Calu3 (cell line): ENCODE measurements at regions not wholly inside any gene's neighbourhood (a gene's known extent, or its start where the extent isn't known, plus 50 kb on each side); places are given as distances from the start of the nearest gene placed in this dataset.

Source experiments
- BruUV-seq: library from RNA; stranded (reverse); fragments of 400-500 nt; replicated peaks from 2 replicates; lab custom pipeline; 2021; lab: Mats Ljungman, UMichigan
- CTCF ChIA-PET: fragments of 300-600 bp; sonication (Branson Sonifier 250); formaldehyde crosslinking; loops from one replicate; lab custom pipeline; 2022; ENCODE audit warnings: antibody characterized with exemption; lab: Charles Lee
- DNase-seq: peaks from one replicate; pipeline ENCODE4 v3.0.0; 2022
- H3K27ac Mint-ChIP-seq: one replicate; pipeline ENCODE4 v1.8.0; 2022; ENCODE audit warnings: mixed read lengths; ENCODE audit not compliant: unreplicated experiment
- H3K27me3 Mint-ChIP-seq: one replicate; pipeline ENCODE4 v1.8.0; 2022; ENCODE audit warnings: mixed read lengths; ENCODE audit not compliant: unreplicated experiment
- H3K36me3 Mint-ChIP-seq: one replicate; pipeline ENCODE4 v1.8.0; 2022; ENCODE audit warnings: mild to moderate bottlenecking, moderate library complexity, mixed read lengths; ENCODE audit not compliant: insufficient read depth, unreplicated experiment
- H3K4me1 Mint-ChIP-seq: one replicate; pipeline ENCODE4 v1.8.0; 2022; ENCODE audit warnings: mild to moderate bottlenecking, low read depth, mixed read lengths; ENCODE audit not compliant: unreplicated experiment
- H3K4me3 Mint-ChIP-seq: one replicate; pipeline ENCODE4 v1.8.0; 2022; ENCODE audit warnings: mild to moderate bottlenecking, low read depth, moderate library complexity, mixed read lengths; ENCODE audit not compliant: unreplicated experiment
- H3K9me3 Mint-ChIP-seq: one replicate; pipeline ENCODE4 v1.8.0; 2022; ENCODE audit warnings: low read depth, mixed read lengths; ENCODE audit not compliant: unreplicated experiment
- intact Hi-C: fragments of 100-400 bp; cut with micrococcal nuclease; formaldehyde crosslinking; loops from one replicate; pipeline ENCODE4 v1.10.0; 2022; ENCODE audit not compliant: unreplicated experiment
- TF ChIP-seq, protein P1 (sequence below): fragments of 200-600 bp; IDR thresholded peaks from one replicate; pipeline ENCODE4 v1.8.0; 2022; ENCODE audit warnings: antibody characterized with exemption; ENCODE audit not compliant: unreplicated experiment

DNA sequence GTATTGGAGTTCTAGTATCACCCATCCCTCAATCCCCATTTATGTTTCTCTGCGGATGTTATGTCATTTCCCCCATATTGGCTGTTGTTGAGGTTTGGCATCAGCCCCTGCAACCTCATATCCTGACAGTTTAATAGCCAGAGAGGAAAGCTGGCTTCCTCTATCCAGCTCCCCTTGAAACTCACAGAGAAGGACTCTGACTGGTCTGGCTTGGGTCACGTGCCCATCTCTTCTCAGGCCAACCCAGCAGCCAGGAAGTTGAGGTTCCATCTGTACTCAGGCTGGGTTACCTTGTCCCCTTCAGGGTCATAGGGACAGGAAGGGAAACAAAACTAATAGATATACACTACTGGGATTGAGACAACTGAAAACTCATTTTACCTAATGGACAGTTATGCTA is 148.0 kb upstream of the SLC14A2 start:
- Mint-ChIP-seq H3K4me1 (no peaks in the 10 kb centered on the region), H3K36me3 (no peaks in the 10 kb centered on the region), H3K27me3 (peaks cover under 1% of the 10 kb centered on the region), H3K4me3 (no peak overlapping the region), H3K9me3 (no peaks in the 10 kb centered on the region), H3K27ac (no peak overlapping the region)
- TF ChIP-seq, protein P1, sequence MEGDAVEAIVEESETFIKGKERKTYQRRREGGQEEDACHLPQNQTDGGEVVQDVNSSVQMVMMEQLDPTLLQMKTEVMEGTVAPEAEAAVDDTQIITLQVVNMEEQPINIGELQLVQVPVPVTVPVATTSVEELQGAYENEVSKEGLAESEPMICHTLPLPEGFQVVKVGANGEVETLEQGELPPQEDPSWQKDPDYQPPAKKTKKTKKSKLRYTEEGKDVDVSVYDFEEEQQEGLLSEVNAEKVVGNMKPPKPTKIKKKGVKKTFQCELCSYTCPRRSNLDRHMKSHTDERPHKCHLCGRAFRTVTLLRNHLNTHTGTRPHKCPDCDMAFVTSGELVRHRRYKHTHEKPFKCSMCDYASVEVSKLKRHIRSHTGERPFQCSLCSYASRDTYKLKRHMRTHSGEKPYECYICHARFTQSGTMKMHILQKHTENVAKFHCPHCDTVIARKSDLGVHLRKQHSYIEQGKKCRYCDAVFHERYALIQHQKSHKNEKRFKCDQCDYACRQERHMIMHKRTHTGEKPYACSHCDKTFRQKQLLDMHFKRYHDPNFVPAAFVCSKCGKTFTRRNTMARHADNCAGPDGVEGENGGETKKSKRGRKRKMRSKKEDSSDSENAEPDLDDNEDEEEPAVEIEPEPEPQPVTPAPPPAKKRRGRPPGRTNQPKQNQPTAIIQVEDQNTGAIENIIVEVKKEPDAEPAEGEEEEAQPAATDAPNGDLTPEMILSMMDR: no peak
- no TSS peak for BruUV-seq
- CTCF ChIA-PET: no interaction called here
- no peak for DNase-seq
- intact Hi-C loops: no loop called here

DNA sequence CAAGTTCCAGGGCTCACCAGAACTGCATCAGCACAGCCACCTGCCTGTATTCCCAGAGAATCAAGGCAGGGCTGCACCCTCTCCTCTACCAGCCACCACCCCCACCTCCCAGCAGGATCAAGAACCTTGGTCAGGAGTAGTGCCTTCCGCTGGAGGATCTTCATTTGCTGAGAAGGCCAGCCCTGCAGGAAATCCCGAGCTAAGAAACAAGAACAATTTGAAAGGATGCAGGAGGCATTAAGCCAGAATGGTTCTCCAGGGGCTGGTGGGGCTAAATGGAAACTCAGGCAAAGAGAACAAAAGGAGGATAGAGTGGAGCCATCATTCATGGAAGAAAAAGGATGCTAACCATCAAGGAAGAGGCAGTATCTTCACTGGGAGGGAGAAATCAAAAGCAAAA is 147.3 kb upstream of the SLC14A2 start:
- DNase-seq: no peak
- intact Hi-C loops: no loop called here
- TF ChIP-seq, protein P1: no peak
- H3K27ac Mint-ChIP-seq: no peak overlapping the region
- H3K36me3 Mint-ChIP-seq: no peaks in the 10 kb centered on the region
- H3K27me3 Mint-ChIP-seq: no peaks in the 10 kb centered on the region
- CTCF ChIA-PET: no interaction called here
- no peak overlapping the region for H3K4me3 Mint-ChIP-seq
- BruUV-seq: no TSS peak
- no peaks in the 10 kb centered on the region for H3K9me3 Mint-ChIP-seq
- no peaks in the 10 kb centered on the region for H3K4me1 Mint-ChIP-seq

DNA sequence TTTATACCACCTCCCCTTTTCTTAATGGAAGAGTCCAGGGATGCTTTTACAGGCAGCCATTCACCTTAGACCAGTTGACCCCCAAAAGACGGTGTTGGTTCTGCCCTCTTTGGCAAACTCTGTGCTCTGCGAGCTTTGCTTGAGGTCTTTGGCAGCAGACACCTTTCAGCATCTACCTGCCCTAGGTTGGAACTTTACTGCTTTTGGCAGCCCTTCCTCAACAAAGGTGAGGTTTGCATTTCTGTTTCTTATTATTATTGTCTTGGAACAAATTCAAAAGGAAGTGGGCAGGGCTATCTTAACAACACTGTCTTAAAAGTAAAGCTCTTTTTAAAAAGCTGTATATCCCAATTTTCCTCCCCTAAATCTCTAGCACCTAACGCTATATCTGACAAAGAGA is 136.4 kb upstream of the SLC14A2 start:
- no peaks in the 10 kb centered on the region for H3K36me3 Mint-ChIP-seq
- H3K4me1 Mint-ChIP-seq: no peaks in the 10 kb centered on the region
- TF ChIP-seq, protein P1: no peak
- peaks cover 2% of the 10 kb centered on the region for H3K9me3 Mint-ChIP-seq
- CTCF ChIA-PET: no interaction called here
- H3K4me3 Mint-ChIP-seq: no peak overlapping the region
- peaks cover 92% of the 10 kb centered on the region for H3K27me3 Mint-ChIP-seq
- intact Hi-C loops: no loop called here
- H3K27ac Mint-ChIP-seq: no peak overlapping the region
- no peak for DNase-seq
- BruUV-seq: no TSS peak

DNA sequence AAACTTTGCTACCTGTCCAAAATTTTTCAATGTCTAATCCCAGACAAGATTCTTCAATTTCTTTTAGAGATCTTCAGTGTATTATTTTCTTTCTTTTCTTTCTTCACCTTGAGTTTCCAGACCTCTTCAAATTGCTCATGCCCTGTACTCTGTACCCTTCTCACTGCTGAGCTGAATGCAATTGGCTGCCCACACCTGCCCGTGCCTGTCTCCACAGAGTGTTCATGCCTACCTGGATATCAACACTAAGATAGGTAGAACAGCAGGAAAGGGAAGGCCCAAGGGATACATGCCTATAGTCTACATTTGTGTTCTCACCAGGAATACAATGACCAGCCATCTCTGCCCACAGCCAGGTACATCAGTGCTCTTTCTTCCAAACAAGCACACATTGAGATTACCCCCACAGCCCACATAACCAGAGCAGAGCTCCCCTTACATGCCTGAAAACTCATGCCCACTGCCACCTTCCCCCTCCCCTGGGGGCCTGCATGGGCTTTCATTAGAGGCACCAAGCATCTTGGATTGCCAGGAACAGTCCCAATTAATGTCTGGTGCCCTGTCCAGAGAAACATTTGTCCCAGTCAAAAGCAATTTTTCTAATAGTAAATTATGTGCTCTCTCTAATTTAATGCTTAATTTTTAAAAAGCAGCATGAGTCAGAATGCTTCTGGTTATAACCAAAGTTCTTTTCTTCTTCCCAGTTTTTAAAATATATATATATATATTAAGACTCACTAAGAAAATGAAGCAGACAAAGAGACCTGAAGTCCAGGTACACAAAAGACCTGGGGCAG is 134.9 kb upstream of the SLC14A2 start:
- no peak for DNase-seq
- Mint-ChIP-seq H3K9me3 (peaks cover 2% of the 10 kb centered on the region), H3K4me3 (no peak overlapping the region), H3K27me3 (peaks cover 92% of the 10 kb centered on the region), H3K36me3 (no peaks in the 10 kb centered on the region), H3K27ac (no peak overlapping the region), H3K4me1 (no peaks in the 10 kb centered on the region)
- CTCF ChIA-PET: no interaction called here
- no TSS peak for BruUV-seq
- intact Hi-C loops: no loop called here
- TF ChIP-seq, protein P1: no peak
